ENCODE measurements at regions not wholly inside any gene's neighbourhood (a gene's known extent, or its start where the extent isn't known, plus 50 kb on each side); places are given as distances from the start of the nearest gene placed in this dataset.
A peak's percentile ranks its signal among the peaks of the same experiment; 100 is the strongest.

- TF ChIP-seq CTCF (IDR thresholded peaks at IDR 0.05) (no peak), TCF12 (IDR thresholded peaks at IDR 0.05) (peak; percentile 36), MXI1 (IDR thresholded peaks at IDR 0.05; ENCODE audit: low read depth, low read length) (peak; percentile 4), FOXJ3 (CRISPR knock-in tag; IDR thresholded peaks at IDR 0.05) (0 out of 2 replicates have a peak, but pooled peaks have one; percentile 40), EP300 (IDR thresholded peaks at IDR 0.05; ENCODE audit: borderline replicate concordance in 1 of 2, low read depth in 1 of 2, low read length in 1 of 2) (no peak), RAD21 (IDR thresholded peaks at IDR 0.05; ENCODE audit: low read length) (no peak), GABPA (IDR thresholded peaks at IDR 0.05; ENCODE audit: low read depth) (peak; percentile 79), TEAD4 (IDR thresholded peaks at IDR 0.05; ENCODE audit: borderline replicate concordance, insufficient read depth) (no peak), ELF1 (IDR thresholded peaks at IDR 0.05) (peak; percentile 75), ZBTB33 (IDR thresholded peaks at IDR 0.05; ENCODE audit: borderline replicate concordance, low read depth) (no peak), RXRA (IDR thresholded peaks at IDR 0.05; ENCODE audit: borderline replicate concordance, low read depth) (no peak), YY1 (IDR thresholded peaks at IDR 0.05; ENCODE audit: low read depth) (peak; percentile 57; the same call in 1 of the 2 replicates), RFX5 (IDR thresholded peaks at IDR 0.05; ENCODE audit: low read length) (peak; percentile 83), RCOR1 (IDR thresholded peaks at IDR 0.05; ENCODE audit: low read length) (no peak), MAX (IDR thresholded peaks at IDR 0.05; ENCODE audit: low read depth) (no peak), NRF1 (IDR thresholded peaks at IDR 0.05; ENCODE audit: low read depth, low read length) (peak; percentile 100), CHD2 (IDR thresholded peaks at IDR 0.05; ENCODE audit: low read length, partially characterized antibody) (peak; percentile 4), JUND (IDR thresholded peaks at IDR 0.05) (no peak), IRF3 (IDR thresholded peaks at IDR 0.05; ENCODE audit: low read depth, low read length) (peak; percentile 86)
- TF ChIP-seq, protein P1, sequence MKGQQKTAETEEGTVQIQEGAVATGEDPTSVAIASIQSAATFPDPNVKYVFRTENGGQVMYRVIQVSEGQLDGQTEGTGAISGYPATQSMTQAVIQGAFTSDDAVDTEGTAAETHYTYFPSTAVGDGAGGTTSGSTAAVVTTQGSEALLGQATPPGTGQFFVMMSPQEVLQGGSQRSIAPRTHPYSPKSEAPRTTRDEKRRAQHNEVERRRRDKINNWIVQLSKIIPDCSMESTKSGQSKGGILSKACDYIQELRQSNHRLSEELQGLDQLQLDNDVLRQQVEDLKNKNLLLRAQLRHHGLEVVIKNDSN (IDR thresholded peaks at IDR 0.05; ENCODE audit: borderline replicate concordance, low read depth): no peak; the same call in 1 of the 2 replicates
- TF ChIP-seq, protein P2, sequence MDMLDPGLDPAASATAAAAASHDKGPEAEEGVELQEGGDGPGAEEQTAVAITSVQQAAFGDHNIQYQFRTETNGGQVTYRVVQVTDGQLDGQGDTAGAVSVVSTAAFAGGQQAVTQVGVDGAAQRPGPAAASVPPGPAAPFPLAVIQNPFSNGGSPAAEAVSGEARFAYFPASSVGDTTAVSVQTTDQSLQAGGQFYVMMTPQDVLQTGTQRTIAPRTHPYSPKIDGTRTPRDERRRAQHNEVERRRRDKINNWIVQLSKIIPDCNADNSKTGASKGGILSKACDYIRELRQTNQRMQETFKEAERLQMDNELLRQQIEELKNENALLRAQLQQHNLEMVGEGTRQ (IDR thresholded peaks at IDR 0.05; ENCODE audit: borderline replicate concordance, low read depth, low read length): peak; percentile 45; the same call in 1 of the 2 replicates
Observed at GRCh38 chr7:112939574-112940313, 146.9 kb downstream of the GPR85 start (continued).

All from SK-N-SH (cell line).